HG02973 (cell line): ENCODE measurements at regions not wholly inside any gene's neighbourhood (a gene's known extent, or its start where the extent isn't known, plus 50 kb on each side); places are given as distances from the start of the nearest gene placed in this dataset.
"Not testable (repeated sequence)": the region's sequence is repeated elsewhere in the genome, so short reads cannot be mapped to it uniquely, and the experiment has no call there.

Experiments
- ATAC-seq: cut with Tn5 transposase; IDR thresholded peaks from one replicate; pipeline ENCODE4 v1.9.1; 2021; ENCODE audit warnings: moderate library complexity; ENCODE audit not compliant: unreplicated experiment

- ATAC-seq: not testable (repeated sequence)
Measured at GRCh38 chr2:87593784-87594610, 153.9 kb upstream of the PLGLB2 start.

- not testable (repeated sequence) for ATAC-seq
Measured at GRCh38 chr2:87594611-87594992, 153.3 kb upstream of the PLGLB2 start.

- not testable (repeated sequence) for ATAC-seq
Measured at GRCh38 chr2:87595017-87595416, 152.9 kb upstream of the PLGLB2 start.

GRCh38 chr2:87600961-87601360, 146.9 kb upstream of the PLGLB2 start:
- not testable (repeated sequence) for ATAC-seq

GRCh38 chr2:87602118-87602517, 145.8 kb upstream of the PLGLB2 start:
- not testable (repeated sequence) for ATAC-seq

DNA sequence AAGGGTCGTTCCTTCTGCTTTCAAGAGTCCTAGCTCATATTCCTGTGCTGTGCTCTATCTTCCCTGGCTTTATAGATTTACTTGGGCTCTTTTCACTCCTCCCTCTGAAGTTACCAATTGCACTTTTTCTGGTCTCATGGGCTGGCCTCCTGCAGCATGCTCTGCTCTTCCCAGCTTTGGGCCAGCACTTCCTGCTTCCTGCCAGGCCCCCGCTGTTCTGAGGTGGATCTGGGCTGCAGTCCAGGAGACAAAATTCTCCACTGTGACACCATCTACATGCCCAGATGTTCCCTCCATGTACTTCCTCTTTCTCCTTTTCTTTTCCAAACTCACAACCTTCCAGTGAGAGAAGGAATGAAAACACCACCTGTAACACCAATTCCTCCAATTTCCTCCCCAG, 145.2 kb upstream of the PLGLB2 start:
- ATAC-seq: not testable (repeated sequence)

GRCh38 chr2:87603418-87604278, 144.2 kb upstream of the PLGLB2 start:
- not testable (repeated sequence) for ATAC-seq

DNA sequence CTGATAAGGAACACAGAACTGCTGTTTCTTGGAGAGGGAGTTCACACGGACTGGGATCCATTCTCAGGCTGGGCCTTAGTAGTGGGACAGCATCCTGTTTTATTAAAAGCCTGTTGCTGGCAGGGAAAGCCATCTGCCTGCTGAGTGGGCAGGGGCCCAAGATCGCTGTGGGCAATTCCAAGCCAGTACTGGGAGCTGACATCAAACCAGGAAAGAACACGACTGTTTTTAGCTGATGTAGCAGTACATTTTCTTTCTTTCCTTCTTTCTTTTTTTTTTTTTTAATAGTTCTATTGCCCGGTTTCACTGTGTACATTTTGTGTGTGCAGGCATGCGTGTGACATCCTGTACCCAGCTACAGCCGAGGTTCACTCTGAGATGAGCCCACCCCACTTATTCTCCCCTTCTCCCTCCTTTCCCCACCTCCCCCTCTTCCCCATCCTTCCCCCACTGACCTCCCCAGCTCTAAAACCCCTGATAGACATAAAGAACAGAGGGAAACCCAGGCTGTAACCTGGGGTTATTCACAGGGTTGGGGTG, 143.5 kb upstream of the PLGLB2 start:
- not testable (repeated sequence) for ATAC-seq

- not testable (repeated sequence) for ATAC-seq
Measured at GRCh38 chr2:87604980-87605379, 142.9 kb upstream of the PLGLB2 start.

DNA sequence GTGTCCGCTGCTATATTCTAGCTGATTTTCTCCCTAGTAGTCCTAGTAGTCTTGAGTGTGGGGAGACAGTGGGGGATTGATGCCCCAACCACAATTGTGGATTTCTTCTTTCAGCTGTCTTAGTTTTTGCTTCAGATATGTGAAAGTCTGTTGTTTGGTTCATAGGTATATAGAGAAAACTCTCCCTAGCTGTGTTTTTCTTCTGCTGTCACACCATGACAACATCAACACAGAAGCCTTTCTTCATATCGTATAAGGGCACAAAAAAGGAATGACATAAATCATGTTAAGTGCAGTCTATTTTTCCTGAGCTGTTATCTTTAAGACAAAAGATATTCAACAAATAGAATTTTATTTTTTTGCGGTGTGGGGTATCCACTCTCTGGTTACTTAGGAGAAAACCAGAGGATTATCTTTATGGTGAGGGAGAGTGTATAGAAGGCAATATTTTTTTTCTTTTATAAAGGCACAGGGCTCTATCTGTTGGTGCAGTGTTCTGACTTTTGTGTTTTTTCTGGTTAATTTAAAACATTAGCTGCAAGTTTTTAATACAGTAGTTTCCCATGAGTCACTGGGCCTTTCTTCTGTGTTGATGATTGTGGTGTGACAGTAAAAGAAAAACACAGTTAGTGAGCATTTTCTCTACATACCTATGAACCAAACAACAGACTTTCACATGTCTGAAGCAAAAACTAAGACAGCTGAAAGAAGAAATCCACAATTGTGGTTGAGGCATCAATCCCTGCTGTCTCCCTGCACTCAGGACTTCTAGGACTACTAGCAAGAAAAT, 139.3 kb upstream of the PLGLB2 start:
- ATAC-seq: not testable (repeated sequence)

- ATAC-seq: not testable (repeated sequence)
Measured at GRCh38 chr2:87610974-87611373, 136.9 kb upstream of the PLGLB2 start.

DNA sequence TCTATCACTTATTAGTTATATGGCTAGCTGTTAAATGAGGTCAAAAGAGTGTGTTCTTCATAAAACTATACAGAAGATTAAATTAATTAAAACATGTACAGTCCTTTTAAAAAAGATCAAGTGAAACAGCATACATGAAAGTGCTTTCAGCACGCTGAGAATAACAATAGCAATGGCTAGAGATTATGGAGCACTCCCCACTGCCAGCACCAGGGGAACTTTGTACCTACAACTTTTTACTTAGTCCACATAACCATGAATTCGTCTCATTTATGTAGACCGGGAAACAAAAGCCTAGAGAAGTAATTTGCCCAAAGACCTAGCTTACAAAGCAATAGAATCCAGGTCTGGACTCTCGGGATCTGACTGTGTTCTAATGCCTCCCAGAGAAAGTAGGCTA, 136.5 kb upstream of the PLGLB2 start:
- ATAC-seq: not testable (repeated sequence)

DNA sequence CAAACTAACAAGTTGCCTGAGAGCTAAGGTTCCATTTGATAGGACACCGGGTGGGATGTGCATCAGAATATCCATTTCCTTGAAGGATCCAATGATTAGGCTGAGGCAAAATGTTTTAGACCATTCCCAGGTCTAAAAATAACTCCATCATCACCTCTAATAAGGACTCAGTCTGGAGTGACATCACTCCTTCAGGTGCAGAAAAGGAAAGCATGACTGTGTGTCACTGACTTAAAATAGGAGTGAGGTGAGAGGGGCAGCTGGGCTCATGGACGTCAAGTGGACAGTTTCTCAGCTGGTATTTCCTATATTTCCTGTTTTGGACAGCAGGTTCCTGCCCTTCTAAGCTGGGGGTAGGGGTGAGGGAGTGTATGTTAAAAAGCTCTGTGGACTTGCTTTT, 135.9 kb upstream of the PLGLB2 start:
- ATAC-seq: not testable (repeated sequence)

DNA sequence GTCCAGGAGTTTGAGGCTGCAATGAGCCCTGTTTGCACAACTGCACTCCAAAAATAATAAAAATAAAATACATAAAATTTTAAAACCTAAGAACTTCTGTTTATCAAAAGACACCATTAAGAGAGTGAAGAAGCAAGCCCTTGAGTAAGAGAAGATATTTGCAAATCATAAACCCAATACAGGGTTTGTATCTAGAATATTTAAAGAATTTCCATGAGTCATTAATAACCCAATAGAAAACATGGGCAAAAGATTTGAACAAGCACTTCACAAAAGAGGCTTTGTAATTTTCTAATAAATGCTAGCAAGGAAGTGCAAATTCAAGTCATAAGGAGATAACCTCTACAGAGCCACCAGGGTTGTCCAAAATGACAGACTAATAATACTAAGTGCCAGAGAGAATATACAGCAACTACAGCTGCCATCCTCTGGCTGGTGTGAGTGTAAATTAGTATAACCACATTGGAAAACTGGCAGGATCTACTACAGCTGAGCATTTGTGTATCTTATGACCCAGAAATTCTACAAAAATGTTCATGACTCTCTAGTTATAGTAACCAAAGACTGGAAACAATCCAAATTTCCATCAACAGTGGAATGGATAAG, 133.0 kb upstream of the PLGLB2 start:
- not testable (repeated sequence) for ATAC-seq

DNA sequence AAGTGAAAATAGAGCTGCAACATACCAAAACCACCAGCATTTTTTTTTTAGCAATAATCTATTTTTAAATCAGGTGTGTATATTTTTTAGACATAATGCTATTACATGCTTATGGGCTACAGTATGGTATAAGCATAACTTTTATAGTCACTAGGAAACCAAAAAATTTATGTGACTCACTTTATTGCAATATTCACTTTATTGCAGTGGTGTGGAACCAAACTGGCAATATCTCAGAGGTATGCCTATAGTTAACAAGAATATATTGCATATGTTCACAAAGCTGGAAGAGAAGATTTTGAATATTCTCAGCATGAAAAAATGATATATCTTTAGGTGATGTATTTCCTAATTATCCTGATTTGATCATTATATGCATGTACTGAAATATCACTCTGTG, 128.8 kb upstream of the PLGLB2 start:
- not testable (repeated sequence) for ATAC-seq

DNA sequence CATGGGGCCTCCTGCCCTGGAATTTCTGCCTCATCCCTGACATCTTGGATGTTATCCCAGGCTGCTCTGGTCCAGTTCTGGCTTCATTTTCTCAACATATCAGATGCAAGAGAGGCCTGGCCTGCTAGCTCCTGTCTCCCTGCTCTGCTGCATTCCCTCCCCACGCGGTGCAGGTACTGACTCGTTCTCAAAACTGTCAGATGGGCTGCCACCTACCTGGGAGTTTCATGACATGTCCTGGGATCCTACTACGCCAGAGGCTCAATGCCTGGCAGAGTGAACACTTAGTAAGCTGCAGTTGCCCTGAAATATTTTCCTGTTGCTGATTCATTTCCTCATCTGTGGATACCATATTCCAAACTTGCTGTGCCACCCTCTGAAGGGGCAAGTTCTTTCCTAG, 126.7 kb upstream of the PLGLB2 start:
- ATAC-seq: not testable (repeated sequence)

DNA sequence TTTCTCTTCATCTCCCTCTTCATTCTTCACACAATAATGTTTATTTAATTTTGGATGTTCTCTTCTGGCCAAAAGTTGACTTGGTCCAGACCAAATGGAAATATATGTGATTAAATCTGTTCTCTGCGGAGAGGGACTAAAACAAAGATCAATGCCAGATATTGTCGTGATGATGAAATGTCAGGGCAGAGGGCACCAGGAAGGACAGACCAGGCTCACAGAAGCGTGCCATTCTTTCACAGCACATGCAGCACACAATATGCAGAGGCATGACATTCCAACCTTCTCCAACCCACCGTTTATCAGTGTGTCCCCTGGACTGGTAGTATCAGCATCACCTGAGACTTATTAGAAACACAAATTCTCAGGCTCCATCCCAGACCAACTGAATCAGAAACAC, 125.2 kb upstream of the PLGLB2 start:
- not testable (repeated sequence) for ATAC-seq

DNA sequence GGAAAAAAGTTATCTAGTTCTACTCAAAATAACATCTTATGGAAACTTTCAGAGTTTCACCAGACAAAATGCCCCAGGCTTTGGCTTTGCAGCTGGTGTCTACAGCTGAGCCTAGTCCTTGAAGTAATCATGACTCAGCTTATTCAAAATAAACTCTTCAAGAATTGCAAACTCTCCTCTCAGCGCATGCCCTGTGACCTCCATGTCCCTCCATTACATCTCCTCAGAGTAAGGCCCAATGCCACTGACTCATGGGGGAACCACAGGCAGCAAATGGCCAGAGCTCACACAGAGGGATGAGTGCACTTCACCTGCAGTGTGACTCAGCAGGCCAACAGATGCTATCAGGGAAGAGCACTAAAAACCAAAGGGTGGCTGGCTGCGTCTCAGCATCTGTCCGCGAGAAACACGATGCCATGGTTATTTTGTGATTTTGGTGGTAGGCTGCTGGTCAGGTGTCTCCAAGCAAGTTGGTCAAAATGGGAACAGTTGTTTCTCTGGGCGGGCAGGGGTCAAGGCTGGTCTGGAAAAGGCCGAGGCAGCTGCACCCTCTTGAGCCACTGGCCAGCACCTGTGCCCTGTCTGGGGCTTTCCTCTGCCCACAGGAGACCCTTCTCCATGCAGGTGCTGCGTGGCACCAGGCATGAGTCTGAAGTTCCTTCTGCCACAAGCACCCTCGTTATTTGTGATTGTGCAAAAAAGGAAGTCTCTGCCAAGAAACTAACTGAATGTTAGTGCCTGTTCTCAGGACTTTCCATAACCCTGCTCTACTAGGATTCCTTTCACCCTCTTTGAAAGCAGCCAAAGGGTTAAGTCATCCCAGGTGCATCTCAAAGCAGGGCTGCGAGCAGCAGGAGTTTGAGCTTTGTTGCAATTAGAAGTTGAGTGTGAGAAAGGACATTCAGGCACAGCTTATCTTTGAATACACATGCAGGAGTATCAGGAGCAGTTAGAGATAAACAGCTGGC, 118.1 kb upstream of the PLGLB2 start:
- ATAC-seq: not testable (repeated sequence)

DNA sequence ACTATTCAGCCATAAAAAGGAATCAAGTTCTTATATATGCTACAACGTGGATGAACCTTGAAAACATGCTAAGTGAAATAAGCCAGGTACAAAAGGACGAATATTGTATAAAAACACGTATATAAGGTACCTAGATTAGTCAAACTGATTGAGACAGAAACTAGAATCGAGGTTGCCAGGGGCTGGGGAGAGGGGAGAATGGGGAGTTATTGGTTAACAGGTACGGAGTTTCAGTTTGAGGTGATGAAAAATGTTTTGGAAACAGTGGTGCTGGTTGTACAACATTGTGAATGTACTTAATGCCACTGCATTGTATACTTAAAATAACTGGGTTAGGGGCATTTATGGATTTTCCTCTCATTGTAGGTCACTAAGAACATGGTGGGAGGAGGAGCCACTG, 117.0 kb upstream of the PLGLB2 start:
- not testable (repeated sequence) for ATAC-seq
